SIG-M5 treated with dmso at 0.1 percent for 504 hours (cell line): ENCODE measurements at regions not wholly inside any gene's neighbourhood (a gene's known extent, or its start where the extent isn't known, plus 50 kb on each side); places are given as distances from the start of the nearest gene placed in this dataset.
"Not testable (repeated sequence)": the region's sequence is repeated elsewhere in the genome, so short reads cannot be mapped to it uniquely, and the experiment has no call there.

Experiments
- DNase-seq: peaks from one replicate; lab custom pipeline; 2025; ENCODE audit not compliant: unreplicated experiment; lab: John Stamatoyannopoulos, UW

DNA sequence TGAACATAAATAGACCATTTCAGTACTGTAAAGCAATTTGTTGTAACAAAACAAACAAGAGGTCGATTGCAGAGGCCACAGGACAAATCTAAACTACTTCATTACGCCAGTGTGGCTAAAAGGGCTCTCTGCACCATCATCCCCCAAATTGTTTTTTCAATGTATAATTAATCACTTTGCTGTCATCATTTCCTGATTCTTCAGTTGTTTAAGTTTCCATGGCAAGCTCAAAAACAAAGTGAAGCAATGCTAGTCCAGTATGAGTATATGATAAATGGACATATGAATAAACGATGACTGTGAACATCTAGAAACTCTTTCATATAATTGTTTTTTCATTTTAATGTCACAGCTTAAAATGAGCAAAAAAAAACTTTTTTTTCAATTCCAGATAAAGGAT is 235.4 kb upstream of the FGF13 start:
- DNase-seq, result no peak

DNA sequence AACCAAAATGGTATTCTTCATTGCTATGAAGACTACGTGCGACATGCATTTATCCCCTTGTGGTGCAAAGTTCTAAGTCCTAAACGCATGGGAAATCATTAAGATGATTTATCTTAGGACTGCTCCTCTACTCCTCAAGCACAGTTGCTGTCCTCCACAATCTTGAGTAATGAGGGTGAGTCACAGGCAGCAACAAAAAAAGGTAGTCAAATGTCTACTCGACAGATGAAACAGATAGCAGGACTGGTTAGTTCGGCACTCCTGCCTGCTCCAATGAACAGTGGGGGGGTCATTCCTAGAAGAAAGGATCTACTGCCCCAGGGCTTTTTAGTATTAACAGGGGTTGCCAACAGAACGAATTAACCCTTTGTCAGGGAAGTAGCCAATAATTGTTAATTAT is 233.7 kb upstream of the FGF13 start:
- DNase-seq, result peak; percentile 9

DNA sequence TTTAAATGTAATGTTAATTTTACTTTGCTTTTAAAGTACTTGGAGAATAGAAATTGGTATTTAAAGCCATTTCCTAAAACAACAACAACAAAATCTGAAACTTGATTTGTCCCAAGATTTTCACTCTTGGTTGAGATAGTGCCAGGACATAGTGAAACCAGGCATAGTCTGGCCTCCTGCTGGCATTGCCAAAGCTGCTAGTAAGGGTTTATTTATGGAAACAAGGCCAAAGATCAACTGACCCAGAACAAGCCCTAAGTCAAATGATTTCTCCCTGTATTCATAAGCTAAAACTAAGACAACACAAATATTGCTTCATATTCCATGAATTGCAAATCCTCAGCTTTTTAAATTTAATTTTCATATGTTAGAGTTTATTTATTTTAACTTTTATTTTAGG is 227.5 kb upstream of the FGF13 start:
- DNase-seq, result no peak

GRCh38 chrX:138938003-138938402 is 226.5 kb upstream of the FGF13 start:
- DNase-seq, result no peak

- DNase-seq, result no peak
Observed at GRCh38 chrX:138931212-138931611, 219.7 kb upstream of the FGF13 start.

DNA sequence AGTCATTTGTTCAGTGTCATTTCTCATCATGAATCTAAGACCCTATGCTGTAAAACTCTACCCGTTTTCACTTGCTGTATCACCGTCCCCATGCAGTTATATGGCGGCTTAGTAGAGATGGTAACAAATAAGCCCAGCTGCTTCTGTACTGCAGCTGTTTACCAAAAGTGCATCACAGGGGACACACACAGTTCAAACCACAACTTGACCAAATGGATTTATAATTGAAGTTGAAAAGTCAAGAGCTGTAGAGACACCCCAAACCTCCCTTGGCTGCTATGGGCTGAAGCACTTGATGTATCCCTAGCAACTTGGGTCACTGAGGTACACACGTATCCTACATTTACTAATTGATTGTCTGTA is 219.0 kb upstream of the FGF13 start:
- DNase-seq, result no peak

- DNase-seq, result no peak
Observed at GRCh38 chrX:138929926-138930582, 218.5 kb upstream of the FGF13 start.

DNA sequence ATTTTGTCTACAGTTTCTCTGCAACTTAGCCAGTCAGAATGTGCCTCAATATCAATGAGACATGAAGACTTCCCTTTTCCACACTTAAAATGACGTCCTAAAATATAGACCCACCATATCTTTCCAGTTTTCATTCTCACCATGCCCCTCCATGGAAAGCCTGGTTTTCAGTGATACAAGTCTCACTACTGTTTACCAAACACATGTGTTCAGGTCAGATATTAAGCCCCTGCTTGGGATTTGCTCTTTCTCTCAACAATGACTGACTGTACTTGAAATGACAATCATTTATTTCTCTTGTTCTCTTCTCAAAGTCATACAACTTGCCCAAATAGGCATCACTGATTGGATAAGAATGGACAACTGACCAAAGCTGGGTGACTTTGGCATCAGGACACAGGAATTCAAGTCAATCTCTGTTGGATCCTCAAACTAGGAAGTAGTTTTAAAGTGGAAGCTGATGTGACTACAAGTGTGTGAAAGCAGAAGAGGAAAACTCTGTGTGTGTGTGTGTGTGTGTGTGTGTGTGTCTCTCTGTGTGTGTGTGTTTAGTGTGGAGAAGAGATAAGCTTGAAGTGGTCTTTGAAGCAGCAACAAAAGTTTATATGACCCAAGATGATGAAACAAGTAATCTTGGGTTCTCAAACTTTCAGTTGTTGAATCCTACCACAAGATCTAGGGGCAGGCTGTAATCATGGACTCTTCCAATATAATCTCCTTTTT is 217.4 kb upstream of the FGF13 start:
- no peak for DNase-seq

GRCh38 chrX:138925330-138925729 is 213.8 kb upstream of the FGF13 start:
- DNase-seq, result peak; percentile 28

GRCh38 chrX:138923805-138924204 is 212.3 kb upstream of the FGF13 start:
- no peak for DNase-seq

DNA sequence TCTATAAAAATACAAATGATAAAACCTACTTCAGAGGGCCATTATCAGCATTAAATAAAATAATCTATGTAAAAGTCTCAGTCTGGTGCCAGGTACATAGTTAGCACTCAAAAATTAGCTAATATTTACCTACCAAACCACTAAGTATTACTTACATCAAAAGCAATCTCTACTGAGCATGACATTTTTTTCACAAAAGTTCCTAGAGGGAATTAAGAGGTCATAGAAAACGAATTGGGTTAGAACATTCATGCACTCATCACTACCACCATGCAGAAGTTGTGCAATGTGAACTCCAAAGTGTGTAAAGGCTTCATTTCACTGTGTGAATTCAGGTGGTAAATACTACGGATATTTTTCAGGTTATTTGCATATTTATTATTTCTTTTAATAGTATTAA is 209.5 kb upstream of the FGF13 start:
- DNase-seq, result no peak

DNA sequence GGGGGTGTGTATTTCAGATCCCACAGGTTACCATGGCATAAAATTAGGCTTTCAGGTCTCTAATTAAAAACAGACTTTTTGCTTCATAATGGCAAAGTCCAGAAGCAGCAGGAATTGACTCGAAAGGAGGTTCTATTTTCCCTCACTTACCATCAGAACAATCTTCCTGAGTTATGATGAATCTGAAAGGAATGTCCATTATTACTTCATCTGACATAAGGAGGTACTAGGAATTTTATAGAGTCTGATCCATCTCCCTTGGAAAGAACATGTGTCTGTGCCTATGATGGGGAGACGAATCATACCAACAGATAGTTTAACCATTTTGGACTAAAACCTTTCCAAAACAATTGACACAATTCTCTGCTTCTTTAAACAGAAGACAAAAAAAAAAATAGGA is 206.3 kb upstream of the FGF13 start:
- DNase-seq, result no peak

DNA sequence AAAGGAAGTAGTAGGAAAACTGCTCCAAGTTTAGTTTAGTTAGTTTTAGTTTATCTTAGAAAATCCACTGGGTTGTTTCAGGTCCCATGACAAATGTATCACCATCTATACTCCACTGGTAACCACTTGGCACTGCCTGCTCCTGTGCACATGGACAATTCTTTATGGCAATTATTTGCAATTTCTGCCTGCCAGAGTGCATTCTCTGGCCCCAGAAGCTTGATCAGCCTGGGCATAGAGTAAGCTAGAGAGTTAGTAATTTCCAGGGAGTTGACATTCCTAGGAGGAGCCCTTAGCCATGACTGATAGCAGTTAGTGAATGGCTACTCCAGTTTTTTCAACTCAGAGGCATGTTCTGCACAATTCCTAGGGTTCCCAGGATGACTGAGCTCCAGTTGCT is 203.2 kb upstream of the FGF13 start:
- no peak for DNase-seq

GRCh38 chrX:138908577-138908976 is 197.1 kb upstream of the FGF13 start:
- no peak for DNase-seq

DNA sequence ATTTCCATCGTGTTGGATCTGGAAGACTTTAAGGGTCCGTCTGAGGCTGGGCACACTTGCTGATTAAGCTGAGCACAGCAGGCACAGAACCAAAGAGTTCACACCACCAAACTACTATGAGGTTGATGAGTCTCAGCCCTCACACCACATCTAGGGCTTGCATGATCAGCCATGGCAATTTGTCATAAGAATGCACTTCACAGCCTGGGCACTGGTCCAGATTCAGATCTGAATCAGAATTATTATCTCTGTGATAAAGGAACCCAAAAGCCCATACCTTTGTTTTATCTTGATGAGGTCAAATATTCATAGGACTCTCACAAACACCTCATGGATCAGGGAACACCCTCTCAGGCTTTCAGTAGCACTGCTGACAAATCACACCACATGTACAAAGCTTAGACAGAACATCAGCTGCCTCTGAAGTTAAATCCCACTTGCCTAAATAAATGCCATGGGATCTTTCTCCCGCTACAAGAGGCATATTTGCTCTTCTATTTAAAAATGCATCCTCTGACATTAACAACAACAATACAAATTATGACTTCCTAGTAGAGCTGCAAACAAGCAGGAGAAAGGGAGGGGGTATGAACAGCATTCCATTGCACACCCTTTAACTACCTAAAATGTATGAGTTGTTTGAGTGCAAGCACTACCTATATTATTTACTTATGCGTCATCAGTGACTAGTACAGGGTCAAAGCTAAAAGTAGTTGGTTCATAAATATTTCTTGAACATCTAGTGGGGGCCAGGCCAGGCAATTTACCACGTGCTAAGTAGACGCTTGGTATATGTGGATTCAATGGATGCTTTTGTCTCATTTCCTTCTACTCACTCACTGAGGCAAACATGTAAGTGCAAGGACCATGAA is 186.3 kb upstream of the FGF13 start:
- no peak for DNase-seq

GRCh38 chrX:138890491-138890890 is 179.0 kb upstream of the FGF13 start:
- no peak for DNase-seq

DNA sequence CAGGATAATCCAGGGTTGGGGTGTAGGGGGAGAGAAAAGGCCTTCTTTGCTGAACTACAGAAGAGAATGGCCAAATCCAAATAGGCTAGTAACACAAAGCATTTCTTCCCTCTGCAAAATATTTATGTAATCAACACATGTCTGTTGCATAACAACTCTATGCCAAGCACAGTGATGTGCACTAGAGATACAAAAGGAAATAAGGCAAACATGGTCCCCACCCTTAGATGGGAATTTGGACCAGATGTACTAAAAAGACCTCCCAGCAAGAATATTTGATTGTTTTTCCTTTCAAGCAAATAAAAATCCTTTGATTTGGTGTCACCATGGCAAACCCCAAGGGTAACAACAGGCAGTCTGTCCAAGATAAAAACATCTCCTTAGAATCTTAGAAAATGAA is 177.6 kb upstream of the FGF13 start:
- DNase-seq, result no peak

DNA sequence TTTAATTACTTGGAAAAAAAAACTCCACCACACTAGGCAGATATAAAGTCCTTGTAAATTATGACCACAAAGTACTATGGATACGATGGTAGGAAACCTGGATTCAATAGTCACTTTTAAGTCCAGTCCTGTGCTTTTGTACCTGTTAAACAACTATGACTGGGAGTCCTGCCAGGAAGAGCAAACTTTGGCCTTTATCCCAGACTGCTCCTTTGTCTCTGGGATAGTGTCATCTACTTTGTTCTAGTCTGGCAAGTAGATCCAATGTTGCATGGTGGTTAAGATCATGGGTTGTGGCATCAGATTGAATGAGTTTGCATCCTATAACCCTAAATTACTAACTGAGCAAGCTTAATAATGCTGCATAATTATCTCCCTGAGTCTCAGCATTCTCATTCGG is 175.3 kb upstream of the FGF13 start:
- no peak for DNase-seq

DNA sequence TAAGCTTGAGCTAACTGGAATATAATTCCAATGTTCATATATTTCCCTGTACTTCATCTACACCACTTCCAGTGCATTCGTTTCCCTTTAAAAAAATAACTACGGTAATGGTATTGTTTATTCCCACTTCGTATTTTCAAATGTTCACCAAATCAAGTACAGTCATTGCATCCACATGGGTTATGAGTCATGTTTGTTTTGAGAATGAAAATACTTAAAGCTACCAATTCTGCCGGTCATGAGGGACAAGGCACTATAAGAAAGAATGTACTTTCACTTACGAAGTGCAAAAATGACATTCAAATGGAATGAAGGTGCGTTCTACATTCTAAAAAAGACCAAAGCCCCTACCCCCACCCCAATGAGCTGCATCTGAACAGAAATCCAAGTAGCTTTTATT is 174.4 kb upstream of the FGF13 start:
- DNase-seq, result no peak

DNA sequence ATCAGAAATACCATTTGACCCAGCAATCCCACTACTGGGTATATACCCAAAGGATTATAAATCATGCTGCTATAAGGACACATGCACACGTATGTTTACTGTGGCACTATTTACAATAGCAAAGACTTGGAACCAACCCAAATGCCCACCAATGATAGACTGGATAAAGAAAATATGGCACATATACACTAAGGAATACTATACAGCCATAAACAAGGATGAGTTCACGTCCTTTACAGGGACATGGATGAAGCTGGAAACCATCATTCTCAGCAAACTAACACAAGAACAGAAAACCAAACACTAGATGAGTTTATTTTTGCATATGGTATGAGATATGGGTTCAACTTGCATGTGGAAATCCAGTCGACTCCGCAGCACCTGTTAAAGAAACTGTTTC is 168.8 kb upstream of the FGF13 start:
- not testable (repeated sequence) for DNase-seq

DNA sequence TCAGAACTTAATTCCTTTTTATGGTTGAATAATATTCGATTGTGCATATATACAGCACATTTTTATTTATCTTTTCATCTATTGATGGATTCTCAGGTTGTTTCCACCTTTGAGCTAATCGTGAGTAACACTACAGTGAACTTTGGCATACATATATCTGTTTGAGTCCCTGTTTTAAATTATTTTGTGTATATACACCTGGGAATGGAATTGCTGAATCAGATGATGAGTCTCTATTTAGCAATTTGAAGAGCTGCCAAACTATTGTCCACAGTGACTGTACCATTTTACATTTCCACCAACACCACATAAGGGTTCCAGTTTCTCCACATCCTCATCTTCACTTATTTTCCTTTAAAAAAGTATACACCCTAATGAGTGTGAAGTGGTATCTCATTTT is 166.2 kb upstream of the FGF13 start:
- no peak for DNase-seq

DNA sequence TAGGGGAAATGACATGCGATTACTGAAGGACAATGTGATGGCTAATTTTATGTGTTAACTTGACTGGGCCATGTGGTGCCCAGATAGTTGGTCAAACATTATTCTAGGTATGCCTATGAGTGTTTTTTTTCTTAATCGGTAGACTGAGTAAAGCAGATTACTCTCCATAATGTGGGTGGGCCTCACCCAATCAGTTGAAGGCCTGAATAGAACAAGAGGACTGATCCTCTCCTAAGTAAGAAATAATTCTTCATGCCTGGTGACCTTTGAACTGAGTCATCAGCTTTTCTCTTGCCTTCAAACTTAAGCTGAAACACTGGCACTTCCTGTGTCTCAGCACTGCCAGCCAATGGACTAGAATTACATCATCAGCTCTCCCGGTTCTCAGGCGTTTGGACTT is 164.0 kb upstream of the FGF13 start:
- no peak for DNase-seq
